GM18505 (cell line): ENCODE measurements at regions not wholly inside any gene's neighbourhood (a gene's known extent, or its start where the extent isn't known, plus 50 kb on each side); places are given as distances from the start of the nearest gene placed in this dataset.
"Not testable (repeated sequence)": the region's sequence is repeated elsewhere in the genome, so short reads cannot be mapped to it uniquely, and the experiment has no call there.

ENCODE experiments used
- ATAC-seq: cut with Tn5 transposase; IDR thresholded peaks from one replicate; pipeline ENCODE4 v1.9.1; 2021; ENCODE audit not compliant: unreplicated experiment
- POLR2A ChIP-seq: IDR thresholded peaks from 4 replicates; pipeline ENCODE4 v1.6.1; 2011; ENCODE audit warnings: borderline replicate concordance; ENCODE audit not compliant: insufficient read depth, insufficient read length; ENCODE audit errors: extremely low read depth

DNA sequence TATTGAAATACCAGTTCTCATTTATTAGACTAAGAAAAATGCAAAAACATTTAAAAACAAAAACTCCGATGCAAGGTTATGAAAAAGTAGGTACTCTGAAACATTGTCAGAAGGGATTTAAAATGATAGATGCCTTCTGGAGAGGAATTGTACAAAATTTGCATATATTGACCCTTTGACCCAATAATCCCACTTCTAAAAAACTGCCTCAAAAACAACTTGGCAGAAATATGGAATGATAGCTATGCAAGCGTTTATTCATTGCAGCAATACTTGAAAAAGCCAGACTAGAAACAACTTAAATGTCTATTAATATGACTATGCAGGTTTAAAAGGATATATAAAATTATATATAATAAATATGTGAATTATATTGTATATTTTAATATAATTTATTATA is 118.4 kb downstream of the PLK2 start:
- ATAC-seq = no peak
- TF ChIP-seq POLR2A = no peak

DNA sequence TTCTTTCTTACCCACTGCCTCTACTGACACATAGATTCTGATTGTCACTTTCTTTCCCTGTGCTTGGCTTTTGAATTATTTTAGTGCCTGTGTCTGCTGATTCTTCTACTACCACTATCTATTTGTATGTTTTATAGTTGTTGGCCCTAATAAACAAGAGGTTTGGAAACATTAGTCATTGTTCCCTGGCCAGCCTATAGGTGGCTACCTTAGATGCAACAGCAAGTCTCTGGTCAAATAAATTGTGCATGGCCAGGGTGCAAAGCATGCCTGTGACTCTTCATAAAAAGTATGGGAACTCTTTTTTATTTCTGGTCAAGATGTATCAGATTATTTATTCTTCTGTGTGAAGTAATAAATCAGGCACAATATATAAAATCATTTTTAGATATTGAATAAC is 124.4 kb downstream of the PLK2 start:
- no peak for ATAC-seq
- TF ChIP-seq POLR2A = no peak

DNA sequence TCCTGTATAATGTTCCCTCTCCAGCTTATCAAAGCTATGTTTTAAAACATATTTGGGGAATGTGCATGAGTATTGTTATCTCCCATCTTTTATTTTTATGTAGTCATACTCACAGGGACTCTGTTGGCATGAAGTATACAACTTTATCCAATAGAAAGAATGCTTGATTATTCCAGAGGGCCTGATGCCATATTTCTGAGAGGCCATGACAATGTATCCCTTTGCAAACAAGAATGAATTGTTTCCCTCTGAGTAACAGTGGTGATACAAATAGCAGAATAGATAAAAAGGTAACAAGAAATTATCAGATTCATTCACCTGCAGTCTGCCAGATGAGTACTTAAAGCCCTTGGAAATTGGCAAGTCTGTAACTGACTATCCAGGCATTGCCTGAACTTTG is 125.9 kb downstream of the PLK2 start:
- ATAC-seq = no peak
- TF ChIP-seq POLR2A = no peak

DNA sequence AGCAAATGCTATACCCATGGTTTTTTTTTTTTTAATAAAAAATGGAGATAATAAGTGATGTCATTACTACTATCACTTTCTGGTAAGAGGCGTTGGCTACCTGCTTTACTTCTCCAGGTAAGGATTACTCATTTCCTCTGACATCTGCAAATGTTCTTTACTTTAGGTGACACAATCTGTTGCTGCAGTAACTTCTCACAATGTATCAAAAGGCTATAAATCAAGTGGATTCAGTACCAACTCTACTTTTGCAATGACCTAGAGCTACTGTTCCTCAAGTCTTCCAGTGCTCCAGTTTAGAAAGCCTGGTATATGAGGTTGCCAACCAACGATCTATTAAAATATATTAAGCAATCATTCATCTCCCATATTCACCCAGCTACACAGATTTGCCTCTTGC is 129.1 kb downstream of the PLK2 start:
- TF ChIP-seq POLR2A = no peak
- no peak for ATAC-seq

DNA sequence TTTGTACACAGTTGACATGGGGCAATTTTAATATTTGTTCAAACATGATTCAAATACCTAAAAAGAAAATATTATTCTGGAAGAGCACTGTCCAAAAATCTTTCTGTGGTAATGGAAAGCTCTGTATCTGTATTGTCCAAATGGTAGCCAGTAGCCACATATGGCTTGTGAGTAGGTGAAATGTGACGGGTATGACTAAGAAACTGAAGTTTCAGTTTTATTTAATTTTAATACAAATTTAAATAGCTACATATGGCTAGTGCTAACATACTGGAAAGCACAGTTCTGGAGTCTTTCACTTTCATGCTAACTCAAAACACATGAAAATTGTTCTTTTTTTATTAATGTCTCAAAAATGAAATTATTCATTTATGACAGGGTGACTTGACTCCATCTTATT is 132.6 kb downstream of the PLK2 start:
- no peak for ATAC-seq
- TF ChIP-seq POLR2A = no peak

DNA sequence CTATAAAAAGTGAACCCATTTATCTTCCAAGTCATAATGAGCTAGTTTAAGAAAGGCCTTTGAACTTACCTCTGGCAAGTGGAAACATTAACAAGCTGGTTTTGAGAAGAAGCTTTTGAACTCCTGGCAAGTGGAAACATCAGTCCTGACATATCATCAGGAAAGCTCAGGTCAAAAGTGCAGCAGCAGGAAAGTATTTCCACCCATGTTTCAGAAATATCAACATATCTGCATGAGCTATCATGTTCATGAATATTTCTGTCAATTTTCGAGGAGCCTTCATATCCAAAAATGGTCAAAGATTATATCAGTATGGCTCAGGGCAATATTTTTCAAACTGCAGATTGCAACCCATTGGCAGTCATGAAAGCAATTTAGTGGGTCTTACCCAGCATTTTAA is 133.9 kb downstream of the PLK2 start:
- TF ChIP-seq POLR2A = no peak
- ATAC-seq = no peak

DNA sequence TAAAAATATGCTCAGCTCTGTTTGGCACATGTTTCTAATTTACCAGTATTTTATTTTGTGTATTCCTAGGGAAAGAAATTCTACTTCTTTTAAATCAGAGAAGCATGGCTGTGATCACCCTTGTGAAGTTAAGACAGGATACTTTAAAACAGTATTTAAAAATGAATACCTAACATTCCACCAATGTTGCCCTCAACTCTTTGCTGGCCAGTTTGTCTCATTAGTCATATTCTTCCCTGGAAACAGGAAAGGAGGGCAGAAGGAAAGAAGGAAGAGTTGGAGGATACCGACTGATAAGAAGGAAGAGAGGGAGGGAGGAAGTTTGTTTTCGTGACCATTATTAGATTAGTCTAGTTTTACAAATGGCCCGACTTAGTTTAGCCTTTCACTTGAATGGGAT is 137.4 kb downstream of the PLK2 start:
- no peak for ATAC-seq
- no peak for TF ChIP-seq POLR2A

DNA sequence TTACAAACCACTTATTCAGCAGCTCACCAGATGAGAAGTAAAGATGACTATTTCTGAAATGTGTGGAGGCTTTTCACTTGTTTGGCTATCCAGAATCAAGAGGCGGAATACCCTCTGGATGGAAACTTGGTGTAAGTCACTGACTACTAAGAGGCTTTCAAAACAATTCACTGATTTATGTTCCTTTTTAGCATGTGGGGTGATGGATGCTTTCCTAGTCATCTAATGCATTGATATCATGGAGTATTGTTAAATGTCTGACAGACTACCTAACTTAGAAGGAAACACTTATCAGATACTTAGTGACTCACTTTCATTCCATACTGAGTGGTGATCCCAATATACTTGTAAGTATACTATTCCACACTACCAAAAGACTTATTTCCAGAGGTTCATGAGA is 141.4 kb downstream of the PLK2 start:
- ATAC-seq = no peak

DNA sequence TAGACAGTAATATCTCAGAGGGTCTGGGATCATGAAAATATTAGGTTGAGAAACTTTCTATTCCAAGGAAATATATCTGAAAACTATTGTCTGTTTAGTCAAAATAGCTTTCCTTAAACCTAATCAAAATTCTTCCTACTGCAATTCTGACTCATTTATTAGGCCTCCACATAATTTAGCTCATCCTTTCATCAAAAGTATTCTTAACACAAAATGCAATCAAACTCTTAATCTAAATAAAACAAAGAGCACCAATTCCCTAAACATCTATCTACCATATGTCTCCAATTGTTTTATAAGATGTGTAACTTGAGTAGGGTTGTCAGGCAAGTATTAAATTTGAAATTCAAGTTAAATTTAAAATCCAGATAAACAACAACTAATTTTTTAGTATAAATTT is 142.1 kb downstream of the PLK2 start:
- ATAC-seq = no peak
- TF ChIP-seq POLR2A = no peak

More for the DNA sequence above, 141.4 kb downstream of the PLK2 start:
- no peak for TF ChIP-seq POLR2A

DNA sequence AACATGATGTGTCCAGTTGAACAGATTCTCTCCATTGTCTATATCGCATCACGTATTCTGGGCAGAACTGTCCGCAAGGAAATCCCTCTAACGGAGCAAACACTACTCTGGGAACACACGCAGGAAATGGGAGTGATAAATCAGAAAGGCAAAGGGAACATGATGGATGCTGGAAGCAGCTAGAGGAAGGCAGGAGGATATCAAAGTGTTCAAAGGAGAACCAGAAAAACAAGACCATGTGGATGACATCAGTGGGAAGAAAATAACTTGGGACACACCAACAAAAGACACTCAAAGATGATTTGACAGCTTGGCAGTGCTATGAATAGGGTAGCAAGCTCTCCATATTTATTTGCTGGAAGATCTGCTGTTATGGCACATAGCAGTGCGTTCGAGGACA is 142.9 kb downstream of the PLK2 start:
- ATAC-seq = no peak
- TF ChIP-seq POLR2A = no peak

DNA sequence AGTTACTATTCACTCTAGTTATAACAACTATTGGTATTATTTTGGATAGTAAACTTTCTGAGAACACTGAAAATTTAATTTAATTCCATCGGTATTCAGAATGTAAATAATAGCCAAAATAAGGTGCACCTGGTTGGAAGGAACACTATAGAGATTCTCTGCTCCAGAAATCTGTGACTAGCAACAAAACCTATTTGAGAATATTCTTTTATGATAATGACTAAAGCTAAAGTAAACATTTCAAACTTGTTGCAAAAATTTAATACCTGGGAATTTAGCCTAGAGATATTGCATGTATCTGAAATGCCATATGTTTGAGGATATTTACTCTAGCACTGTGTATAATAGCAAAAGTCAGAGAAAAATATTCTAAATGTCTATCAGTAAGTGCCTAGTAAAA is 144.1 kb downstream of the PLK2 start:
- ATAC-seq = no peak
- no peak for TF ChIP-seq POLR2A

DNA sequence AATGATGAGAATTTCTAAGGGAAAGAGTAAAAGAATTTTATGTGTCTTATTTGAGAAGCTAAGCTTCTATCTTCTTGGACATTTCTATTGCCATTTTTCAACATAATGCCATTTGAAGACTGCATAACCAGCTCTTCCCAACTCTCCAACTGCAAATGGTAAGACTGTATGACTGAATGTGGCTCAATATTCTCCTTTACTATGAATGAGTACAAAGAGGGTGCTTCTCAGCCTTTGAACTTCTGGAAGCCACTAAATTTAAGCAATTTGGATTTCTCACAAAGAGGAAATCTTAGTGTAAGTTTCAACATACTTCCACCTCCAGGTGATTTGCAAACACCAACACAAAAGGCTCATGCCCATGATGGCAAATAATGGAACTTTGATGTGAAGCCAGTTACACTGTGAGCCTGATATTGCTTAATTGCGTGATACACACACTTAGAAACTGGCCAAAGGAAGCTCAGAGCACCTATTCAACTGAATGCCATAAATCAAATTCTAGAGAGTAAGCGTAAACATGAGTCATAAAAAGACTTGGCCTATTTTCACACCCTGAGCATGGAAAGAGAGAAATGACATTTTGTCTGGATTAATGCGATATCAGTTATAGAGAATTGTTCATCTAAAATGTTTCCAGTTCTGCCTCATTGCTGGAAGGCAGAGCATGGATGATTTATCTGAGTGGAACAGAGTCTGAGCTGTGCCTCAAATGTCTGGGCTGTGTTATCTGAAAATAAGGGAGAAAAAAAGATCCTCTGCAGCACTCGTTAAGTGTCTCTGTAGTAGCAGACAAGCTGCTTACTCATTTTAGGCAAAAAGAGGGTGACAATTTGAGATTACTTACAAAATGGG is 145.3 kb downstream of the PLK2 start:
- ATAC-seq = no peak
- TF ChIP-seq POLR2A = no peak

DNA sequence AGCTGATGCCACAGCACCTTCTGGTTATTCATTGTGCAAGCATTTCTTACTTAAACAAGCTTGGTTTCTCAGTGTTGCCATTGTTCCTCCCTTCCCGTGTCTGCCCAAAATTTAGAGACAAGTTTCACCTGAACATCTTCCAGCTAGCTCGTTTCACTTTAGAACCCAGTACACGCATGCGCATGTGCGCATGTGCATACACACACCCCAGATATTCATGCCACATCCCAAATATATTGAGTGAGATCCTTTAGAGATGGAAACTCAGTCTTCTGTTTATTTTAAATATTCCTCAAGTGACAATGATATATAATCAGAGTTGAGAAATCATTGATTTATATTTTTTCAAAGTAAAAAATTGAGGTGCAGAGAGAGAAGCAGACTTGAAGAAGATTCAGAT is 147.6 kb downstream of the PLK2 start:
- no peak for TF ChIP-seq POLR2A
- no peak for ATAC-seq

DNA sequence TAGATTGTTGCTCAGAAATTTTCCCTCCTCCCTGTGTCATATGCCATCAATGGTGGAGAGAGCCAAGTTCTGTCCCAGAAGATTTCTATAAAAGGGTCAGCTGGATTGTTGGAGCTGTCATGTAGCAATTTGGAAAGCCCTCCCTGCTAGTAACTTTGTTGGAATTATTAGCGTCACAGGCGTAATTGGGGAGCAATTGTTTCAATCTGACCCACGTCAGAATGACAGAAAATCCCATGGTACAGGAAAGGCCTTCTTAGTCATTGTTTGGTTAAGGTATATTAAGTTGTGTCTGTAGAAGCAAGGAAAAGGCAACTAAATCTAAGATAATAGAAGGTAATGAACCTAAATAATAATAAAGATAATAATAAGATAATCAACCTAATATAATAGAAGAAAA is 148.4 kb downstream of the PLK2 start:
- ATAC-seq = no peak
- no peak for TF ChIP-seq POLR2A

DNA sequence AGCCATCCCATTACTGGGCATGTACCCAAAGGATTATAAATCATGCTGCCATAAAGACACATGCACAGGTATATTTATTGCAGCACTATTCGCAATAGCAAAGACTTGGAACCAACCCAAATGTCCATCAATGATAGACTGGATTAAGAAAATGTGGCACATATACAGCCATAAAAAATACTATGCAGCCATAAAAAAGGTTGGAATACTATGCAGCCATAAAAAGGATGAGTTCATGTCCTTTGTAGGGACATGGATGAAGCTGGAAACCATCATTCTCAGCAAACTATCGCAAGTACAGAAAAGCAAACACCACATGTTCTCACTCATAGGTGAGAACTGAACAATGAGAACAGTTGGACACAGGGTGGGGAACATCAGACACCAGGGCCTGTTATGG is 151.5 kb downstream of the PLK2 start:
- not testable (repeated sequence) for ATAC-seq
